Panc1 (cell line): ENCODE measurements at regions not wholly inside any gene's neighbourhood (a gene's known extent, or its start where the extent isn't known, plus 50 kb on each side); places are given as distances from the start of the nearest gene placed in this dataset.

ENCODE experiments used
- ATAC-seq: fragments of 200-7000 bp; cut with Tn5 transposase; 2 replicates; pipeline ENCODE4 v1.9.1; 2020; ENCODE audit warnings: mild to moderate bottlenecking, moderate library complexity
- BruUV-seq: library from RNA; stranded (reverse); fragments of 400-500 nt; replicated peaks from 2 replicates; lab custom pipeline; 2021; lab: Mats Ljungman, UMichigan
- CTCF ChIA-PET: fragments of 300-600 bp; sonication (Branson Sonifier 250); formaldehyde crosslinking; loops from one replicate; lab custom pipeline; 2022; ENCODE audit warnings: antibody characterized with exemption; lab: Charles Lee
- POLR2A ChIA-PET: fragments of 300-600 bp; sonication (Branson Sonifier 250); formaldehyde crosslinking; loops from one replicate; lab custom pipeline; 2022; ENCODE audit warnings: antibody characterized with exemption; lab: Charles Lee
- DNase-seq: peaks from one replicate; pipeline ENCODE4 v3.0.0-alpha.2; 2010; ENCODE audit warnings: low read depth, low spot score
- H3K27ac ChIP-seq: 2 replicates; pipeline ENCODE4 v1.5.1; 2011; ENCODE audit warnings: mild to moderate bottlenecking, low read length, inconsistent platforms
- H3K27me3 ChIP-seq: fragments of 200-500 bp; sonication (Bioruptor generic); 2 replicates; pipeline ENCODE4 v1.6.0; 2014; ENCODE audit warnings: low read length, inconsistent platforms; ENCODE audit not compliant: control insufficient read depth, insufficient read depth
- H3K36me3 ChIP-seq: fragments of 200-500 bp; sonication (Bioruptor generic); 2 replicates; pipeline ENCODE4 v1.5.1; 2014; ENCODE audit warnings: inconsistent platforms, mild to moderate bottlenecking, low read length, moderate library complexity; ENCODE audit not compliant: control insufficient read depth, insufficient read depth
- H3K4me1 ChIP-seq: 2 replicates; pipeline ENCODE4 v1.5.1; 2011; ENCODE audit warnings: inconsistent platforms, mild to moderate bottlenecking, low read length, moderate library complexity; ENCODE audit not compliant: control insufficient read depth, insufficient read depth
- H3K4me3 ChIP-seq, 2 experiments: 2 replicates each; pipeline ENCODE4 v1.5.1; 2011 to 2012; ENCODE audit warnings: low read depth in 2 of 2, low read length in 2 of 2, mild to moderate bottlenecking in 2 of 2, inconsistent platforms in 1 of 2, moderate library complexity in 1 of 2
- H3K9me3 ChIP-seq: fragments of 200-500 bp; sonication (Bioruptor generic); 2 replicates; pipeline ENCODE4 v1.5.1; 2014; ENCODE audit warnings: low read depth, mild to moderate bottlenecking, inconsistent platforms, low read length, moderate library complexity; ENCODE audit not compliant: control insufficient read depth, insufficient read depth
- CTCF ChIP-seq: fragments of 450-650 bp; IDR thresholded peaks from 2 replicates; pipeline ENCODE4 v1.5.1; 2017; ENCODE audit warnings: mild to moderate bottlenecking
- POLR2AphosphoS5 ChIP-seq: IDR thresholded peaks from 2 replicates; pipeline ENCODE4 v1.6.1; 2012; ENCODE audit warnings: mild to moderate bottlenecking, low read depth, low read length, moderate library complexity
- REST ChIP-seq, 2 experiments: IDR thresholded peaks; 2 replicates each; pipeline ENCODE4 v1.6.1; 2011 to 2012; ENCODE audit warnings: low read depth in 2 of 2, control low read depth in 1 of 2, low read length in 1 of 2, mild to moderate bottlenecking in 1 of 2, moderate library complexity in 1 of 2; ENCODE audit not compliant: insufficient read depth in 1 of 2
- SIN3A ChIP-seq: IDR thresholded peaks from 2 replicates; pipeline ENCODE4 v1.6.1; 2012; ENCODE audit warnings: low read depth, mild to moderate bottlenecking, low read length, moderate library complexity, borderline replicate concordance; ENCODE audit not compliant: insufficient read depth
- in situ Hi-C: cut with HindIII; loops from 2 replicates; pipeline ENCODE4 v1.10.0; 2016; ENCODE audit warnings: low sequenced_read_pairs, low pct_unique_long_range_greater_than_20kb
- intact Hi-C: fragments of 100-400 bp; cut with micrococcal nuclease; formaldehyde crosslinking; loops from one replicate; pipeline ENCODE4 v1.10.0; 2022; ENCODE audit not compliant: unreplicated experiment

GRCh38 chr5:14976486-14976885 is 104.9 kb upstream of the ANKH start:
- ATAC-seq: no peak
- H3K4me3 ChIP-seq: no peak overlapping the region
- 0 out of 2 replicates have a peak, but pooled peaks cover 6% of the 10 kb centered on the region for H3K9me3 ChIP-seq
- intact Hi-C loops (no loop called here), in situ Hi-C loops (no loop called here)
- no peaks in the 10 kb centered on the region for H3K27me3 ChIP-seq
- H3K4me1 ChIP-seq: no peaks in the 10 kb centered on the region
- no peak for TF ChIP-seq POLR2AphosphoS5
- TF ChIP-seq REST (IDR thresholded peaks at IDR 0.05; ENCODE audit: insufficient read depth in 1 of 2, low read depth in 2 of 2, low read length in 1 of 2): no peak
- no peak for TF ChIP-seq SIN3A
- TF ChIP-seq CTCF: no peak
- CTCF ChIA-PET: no interaction called here
- H3K27ac ChIP-seq: no peak overlapping the region
- BruUV-seq: no TSS peak
- no peak for DNase-seq
- no peaks in the 10 kb centered on the region for H3K36me3 ChIP-seq
- POLR2A ChIA-PET: no interaction called here

- DNase-seq (no peak), ATAC-seq (no peak)
- ChIA-PET CTCF (no interaction called here), POLR2A (no interaction called here)
- no TSS peak for BruUV-seq
- intact Hi-C loops (no loop called here), in situ Hi-C loops (no loop called here)
- no peaks in the 10 kb centered on the region for H3K36me3 ChIP-seq
- no peak overlapping the region for H3K27ac ChIP-seq
- no peaks in the 10 kb centered on the region for H3K9me3 ChIP-seq
- TF ChIP-seq CTCF: no peak
- no peak for TF ChIP-seq SIN3A
- no peaks in the 10 kb centered on the region for H3K4me1 ChIP-seq
- no peak overlapping the region for H3K4me3 ChIP-seq
- no peaks in the 10 kb centered on the region for H3K27me3 ChIP-seq
These were observed 100.3 kb upstream of the ANKH start for GRCh38 chr5:14971873-14972272.

- H3K27me3 ChIP-seq: no peaks in the 10 kb centered on the region
- TF ChIP-seq CTCF (no peak), SIN3A (no peak)
- H3K9me3 ChIP-seq: no peaks in the 10 kb centered on the region
- in situ Hi-C loops (no loop called here), intact Hi-C loops (no loop called here)
- no peak overlapping the region for H3K27ac ChIP-seq
- H3K36me3 ChIP-seq: no peaks in the 10 kb centered on the region
- DNase-seq (no peak), ATAC-seq (no peak)
- BruUV-seq: no TSS peak
- H3K4me3 ChIP-seq: no peak overlapping the region
- H3K4me1 ChIP-seq: no peaks in the 10 kb centered on the region
- ChIA-PET CTCF (no interaction called here), POLR2A (no interaction called here)
These were observed 97.2 kb upstream of the ANKH start for GRCh38 chr5:14968796-14969195.
